ENCODE measurements at regions not wholly inside any gene's neighbourhood (a gene's known extent, or its start where the extent isn't known, plus 50 kb on each side); places are given as distances from the start of the nearest gene placed in this dataset.

GRCh38 chr2:164439885-164440284, 181.4 kb downstream of the GRB14 start:
- no peak for TF ChIP-seq MAX (IDR thresholded peaks at IDR 0.05; ENCODE audit: insufficient read depth, insufficient read length)
- TF ChIP-seq, protein P1, sequence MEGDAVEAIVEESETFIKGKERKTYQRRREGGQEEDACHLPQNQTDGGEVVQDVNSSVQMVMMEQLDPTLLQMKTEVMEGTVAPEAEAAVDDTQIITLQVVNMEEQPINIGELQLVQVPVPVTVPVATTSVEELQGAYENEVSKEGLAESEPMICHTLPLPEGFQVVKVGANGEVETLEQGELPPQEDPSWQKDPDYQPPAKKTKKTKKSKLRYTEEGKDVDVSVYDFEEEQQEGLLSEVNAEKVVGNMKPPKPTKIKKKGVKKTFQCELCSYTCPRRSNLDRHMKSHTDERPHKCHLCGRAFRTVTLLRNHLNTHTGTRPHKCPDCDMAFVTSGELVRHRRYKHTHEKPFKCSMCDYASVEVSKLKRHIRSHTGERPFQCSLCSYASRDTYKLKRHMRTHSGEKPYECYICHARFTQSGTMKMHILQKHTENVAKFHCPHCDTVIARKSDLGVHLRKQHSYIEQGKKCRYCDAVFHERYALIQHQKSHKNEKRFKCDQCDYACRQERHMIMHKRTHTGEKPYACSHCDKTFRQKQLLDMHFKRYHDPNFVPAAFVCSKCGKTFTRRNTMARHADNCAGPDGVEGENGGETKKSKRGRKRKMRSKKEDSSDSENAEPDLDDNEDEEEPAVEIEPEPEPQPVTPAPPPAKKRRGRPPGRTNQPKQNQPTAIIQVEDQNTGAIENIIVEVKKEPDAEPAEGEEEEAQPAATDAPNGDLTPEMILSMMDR (IDR thresholded peaks at IDR 0.05; ENCODE audit: extremely low read depth in 1 of 2, insufficient read depth in 1 of 2, low read depth in 1 of 2, low read length in 2 of 2): no peak
- no peak for TF ChIP-seq POLR2AphosphoS5 (IDR thresholded peaks at IDR 0.05; ENCODE audit: insufficient read depth, low read depth, low read length)
- no peak for TF ChIP-seq GATA2 (IDR thresholded peaks at IDR 0.05; ENCODE audit: insufficient read depth, insufficient read length, low read depth, low read length)
- no peak for TF ChIP-seq POLR2A (IDR thresholded peaks at IDR 0.05; ENCODE audit: low read depth, low read length)
- TF ChIP-seq EZH2 (IDR thresholded peaks at IDR 0.05; ENCODE audit: borderline replicate concordance, low read depth, low read length, severe bottlenecking): no peak

Measured in endothelial cell of umbilical vein (primary cell).